Keratinocyte (primary cell): ENCODE measurements at regions not wholly inside any gene's neighbourhood (a gene's known extent, or its start where the extent isn't known, plus 50 kb on each side); places are given as distances from the start of the nearest gene placed in this dataset.

ENCODE experiments used
- EZH2 ChIP-seq: IDR thresholded peaks from one replicate; pipeline ENCODE4 v1.6.1; 2012; ENCODE audit warnings: inconsistent platforms, mild to moderate bottlenecking, low read length, moderate library complexity
- TF ChIP-seq, protein P1 (sequence below), 3 experiments: IDR thresholded peaks in 1 of 3; conservative IDR thresholded peaks in 1 of 3; optimal IDR thresholded peaks in 1 of 3; 2 replicates in 2 of 3; 3 replicates in 1 of 3; pipeline versions ENCODE3 to v1.5.1; 2011; ENCODE audit warnings: low read length in 3 of 3, mild to moderate bottlenecking in 3 of 3, moderate library complexity in 2 of 3, control low read depth in 1 of 3, inconsistent platforms in 1 of 3; ENCODE audit not compliant: insufficient read depth in 2 of 3; ENCODE audit errors: extremely low read depth in 1 of 3

DNA sequence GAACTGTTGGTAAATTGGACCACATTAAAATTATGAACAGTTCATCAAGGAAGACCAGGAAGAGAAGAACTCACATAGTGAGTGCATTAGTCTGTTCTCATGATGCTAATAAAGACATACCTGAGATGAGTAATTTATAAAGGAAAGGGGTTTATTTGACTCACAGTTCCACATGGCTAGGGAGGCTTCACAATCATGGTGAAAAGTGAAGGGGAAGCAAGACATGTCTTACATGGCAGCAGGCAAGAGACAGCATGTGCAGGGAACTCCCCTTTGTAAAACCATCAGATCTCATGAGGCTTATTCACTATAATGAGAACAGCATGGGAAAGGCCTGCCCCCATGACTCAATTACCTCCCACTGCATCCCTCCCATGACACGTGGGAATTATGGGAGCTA is 135.9 kb upstream of the MAN2A1 start:
- TF ChIP-seq, protein P1, sequence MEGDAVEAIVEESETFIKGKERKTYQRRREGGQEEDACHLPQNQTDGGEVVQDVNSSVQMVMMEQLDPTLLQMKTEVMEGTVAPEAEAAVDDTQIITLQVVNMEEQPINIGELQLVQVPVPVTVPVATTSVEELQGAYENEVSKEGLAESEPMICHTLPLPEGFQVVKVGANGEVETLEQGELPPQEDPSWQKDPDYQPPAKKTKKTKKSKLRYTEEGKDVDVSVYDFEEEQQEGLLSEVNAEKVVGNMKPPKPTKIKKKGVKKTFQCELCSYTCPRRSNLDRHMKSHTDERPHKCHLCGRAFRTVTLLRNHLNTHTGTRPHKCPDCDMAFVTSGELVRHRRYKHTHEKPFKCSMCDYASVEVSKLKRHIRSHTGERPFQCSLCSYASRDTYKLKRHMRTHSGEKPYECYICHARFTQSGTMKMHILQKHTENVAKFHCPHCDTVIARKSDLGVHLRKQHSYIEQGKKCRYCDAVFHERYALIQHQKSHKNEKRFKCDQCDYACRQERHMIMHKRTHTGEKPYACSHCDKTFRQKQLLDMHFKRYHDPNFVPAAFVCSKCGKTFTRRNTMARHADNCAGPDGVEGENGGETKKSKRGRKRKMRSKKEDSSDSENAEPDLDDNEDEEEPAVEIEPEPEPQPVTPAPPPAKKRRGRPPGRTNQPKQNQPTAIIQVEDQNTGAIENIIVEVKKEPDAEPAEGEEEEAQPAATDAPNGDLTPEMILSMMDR (optimal IDR thresholded peaks at IDR 0.05 in 1 of 3, IDR thresholded peaks at IDR 0.05 in 1 of 3, conservative IDR thresholded peaks at IDR 0.05 in 1 of 3; ENCODE audit: extremely low read depth in 1 of 3, insufficient read depth in 2 of 3, low read length in 3 of 3), result no peak
- TF ChIP-seq EZH2, result no peak
